NCI-H1436 treated with DMSO at 0.1 percent for 48 hours (cell line): ENCODE measurements at regions not wholly inside any gene's neighbourhood (a gene's known extent, or its start where the extent isn't known, plus 50 kb on each side); places are given as distances from the start of the nearest gene placed in this dataset.
"Not testable (repeated sequence)": the region's sequence is repeated elsewhere in the genome, so short reads cannot be mapped to it uniquely, and the experiment has no call there.

Source experiments
- DNase-seq: peaks from one replicate; lab custom pipeline; 2025; lab: John Stamatoyannopoulos, UW

DNA sequence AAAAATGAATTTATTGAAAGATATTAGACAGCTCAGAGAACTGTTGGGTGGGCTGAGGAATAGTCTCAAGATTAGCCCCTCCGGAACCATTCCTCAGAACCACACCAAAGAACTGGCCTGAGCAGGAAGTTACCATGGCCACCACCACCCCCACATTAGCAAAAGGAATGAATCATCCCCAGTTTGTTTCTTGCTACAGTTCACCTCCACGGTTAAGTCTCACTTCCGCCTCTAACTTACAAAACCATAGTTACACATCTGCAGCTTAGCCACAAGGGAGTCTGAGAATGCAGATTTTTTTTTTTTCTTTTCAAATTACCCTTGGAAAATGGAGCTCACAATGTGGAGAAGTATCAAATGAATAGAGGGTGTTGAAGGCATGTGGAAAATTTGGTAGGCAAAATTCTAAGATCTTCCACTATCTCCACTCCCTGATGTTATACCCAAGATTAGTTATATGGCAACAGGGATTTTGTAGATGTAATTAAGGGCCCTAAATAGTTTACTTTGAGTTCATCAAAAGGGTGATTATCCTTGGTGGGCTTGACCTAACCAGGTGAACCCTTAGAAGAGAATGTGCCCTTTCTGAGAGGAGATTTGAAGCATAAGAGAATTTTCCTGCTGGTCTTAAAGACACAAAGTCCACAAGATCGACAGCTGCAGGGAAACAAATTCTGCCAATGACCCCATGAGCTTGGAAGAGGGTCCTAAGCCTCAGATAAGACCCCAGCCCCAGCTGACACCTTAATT, 129.8 kb upstream of the KRR1 start:
- DNase-seq, result no peak

DNA sequence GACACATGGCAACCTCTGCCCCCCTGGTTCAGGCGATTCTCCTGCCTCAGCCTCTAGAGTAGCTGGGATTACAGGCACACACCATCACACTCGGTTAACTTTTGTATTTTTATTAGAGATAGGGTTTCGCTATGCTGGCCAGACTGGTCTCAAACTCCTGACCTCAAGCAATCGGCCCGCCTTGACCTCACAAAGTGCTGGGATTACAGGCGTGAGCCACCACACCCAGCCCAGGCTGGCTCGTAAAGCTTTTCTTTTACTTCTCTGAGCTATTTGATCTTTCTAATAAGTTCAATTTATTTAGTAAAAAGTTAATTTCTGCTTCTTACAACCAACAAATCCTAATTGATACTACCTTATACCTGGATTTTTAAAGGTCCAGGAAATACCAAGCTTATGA, 127.4 kb upstream of the KRR1 start:
- DNase-seq, result no peak

DNA sequence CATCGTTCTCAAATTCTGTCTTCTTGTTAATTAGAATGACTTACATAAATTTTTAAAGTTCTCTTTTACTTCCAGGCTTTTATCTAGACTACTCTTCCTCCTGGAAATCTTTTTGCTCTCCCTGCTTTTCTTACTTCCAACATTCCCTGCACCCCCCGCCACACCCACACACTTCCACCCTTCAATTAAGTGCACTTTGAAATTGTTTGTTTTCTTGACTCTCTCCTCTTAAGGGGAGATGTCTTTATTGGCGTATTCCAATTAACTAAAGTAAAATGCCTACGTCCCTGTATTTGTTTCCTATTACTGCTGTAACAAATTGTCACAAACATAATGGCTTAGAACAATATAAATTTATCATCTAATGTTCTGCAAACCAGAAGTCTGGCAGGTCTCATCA, 125.2 kb upstream of the KRR1 start:
- DNase-seq, result no peak

DNA sequence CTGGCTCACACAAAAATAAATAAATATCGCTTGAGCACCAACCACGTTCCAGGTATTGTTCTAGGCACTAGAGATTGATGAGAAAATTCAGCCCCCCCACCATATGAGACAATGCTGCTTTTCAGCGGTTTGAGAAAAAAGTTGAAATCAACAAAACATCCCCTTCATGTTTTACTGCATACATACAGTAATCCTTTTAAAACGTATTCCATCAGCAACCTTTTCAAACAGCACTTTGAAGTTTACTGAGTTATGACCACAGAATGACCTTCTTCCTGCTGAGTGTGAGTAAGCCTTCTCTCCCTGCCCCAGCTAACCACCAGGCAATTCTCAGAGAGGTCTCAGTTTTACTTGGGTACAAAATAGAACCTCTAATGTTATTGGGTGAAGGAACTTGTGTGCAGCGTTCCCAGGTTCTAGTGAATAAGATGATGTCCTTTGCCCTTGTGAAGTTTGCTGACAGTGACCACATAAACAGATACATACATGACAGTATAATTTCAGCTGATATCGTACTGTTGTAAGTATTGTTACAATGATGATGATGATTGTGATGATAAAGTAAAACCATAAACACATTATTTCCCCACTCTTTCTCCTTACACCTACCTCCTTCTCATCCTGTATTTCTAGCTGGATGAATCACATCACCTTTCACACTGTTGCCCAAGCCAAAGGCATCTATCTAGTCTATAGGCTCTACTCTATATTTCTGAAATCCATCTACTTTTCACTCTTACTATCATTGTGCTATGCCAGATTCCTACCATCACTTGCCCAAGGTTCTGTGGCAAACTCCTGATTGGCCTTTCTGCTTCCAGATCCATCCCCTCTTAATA, 124.4 kb upstream of the KRR1 start:
- no peak for DNase-seq

DNA sequence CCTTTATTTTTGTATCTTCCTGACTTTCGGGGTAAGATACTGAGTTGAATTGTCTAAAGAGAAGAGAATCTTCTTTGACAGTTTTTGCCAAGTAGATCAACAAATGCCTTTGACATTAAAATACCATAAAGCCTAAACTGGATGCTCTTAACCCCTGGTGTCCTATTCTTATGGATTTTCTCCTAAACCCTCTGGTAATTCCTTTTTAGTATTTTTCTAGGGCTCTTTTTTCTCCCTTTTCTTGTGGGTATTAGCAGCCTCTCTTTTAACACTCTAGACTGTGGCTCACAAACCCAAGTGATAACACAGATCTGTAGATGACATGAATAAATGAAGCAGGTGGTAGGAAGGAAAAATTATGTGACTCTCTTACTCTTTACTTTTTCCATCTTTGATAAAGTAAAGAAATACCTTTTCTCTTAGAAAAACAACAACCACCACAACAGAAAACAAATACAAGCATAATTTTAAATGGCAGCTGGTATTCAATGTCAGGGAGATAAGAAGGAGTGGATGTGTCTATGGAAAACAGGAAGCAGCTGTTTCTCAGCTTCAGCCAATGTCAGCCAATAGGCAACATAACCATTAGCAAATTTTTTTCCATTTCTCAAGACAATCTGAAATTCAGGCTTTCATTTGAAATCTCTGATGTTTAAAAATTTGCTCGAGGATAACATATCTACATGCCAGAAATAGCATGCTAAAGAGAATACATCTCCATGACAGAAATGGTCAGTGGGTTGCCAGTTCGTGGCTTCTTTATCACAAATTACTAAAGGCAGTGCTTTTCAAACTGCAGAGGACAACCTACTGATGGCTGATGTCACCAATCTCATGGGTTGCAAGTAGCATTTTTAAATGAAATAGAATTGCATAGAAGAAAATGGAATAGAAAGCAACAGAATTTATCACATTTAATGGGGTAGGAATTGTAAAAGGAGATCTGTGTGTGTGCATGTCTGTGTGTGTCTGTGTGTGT, 123.1 kb upstream of the KRR1 start:
- DNase-seq, result no peak

DNA sequence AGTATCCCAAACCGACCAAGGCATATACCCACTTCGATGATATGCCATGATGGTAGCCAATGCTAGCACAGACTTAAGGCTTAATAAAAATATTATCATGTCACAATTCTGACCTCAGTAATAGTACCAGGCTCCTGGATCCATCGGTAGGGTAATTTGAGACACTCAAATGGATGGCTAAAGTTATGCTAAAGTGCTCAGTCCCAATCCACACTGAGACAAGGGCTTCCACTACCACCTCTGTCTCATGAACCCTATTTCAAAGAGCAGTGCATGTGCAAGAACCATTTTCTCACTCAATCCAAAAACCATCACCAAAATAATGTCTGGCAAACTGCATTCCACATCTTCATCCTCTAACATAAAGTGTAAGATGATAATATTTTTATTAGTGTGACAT, 122.4 kb upstream of the KRR1 start:
- DNase-seq, result no peak

DNA sequence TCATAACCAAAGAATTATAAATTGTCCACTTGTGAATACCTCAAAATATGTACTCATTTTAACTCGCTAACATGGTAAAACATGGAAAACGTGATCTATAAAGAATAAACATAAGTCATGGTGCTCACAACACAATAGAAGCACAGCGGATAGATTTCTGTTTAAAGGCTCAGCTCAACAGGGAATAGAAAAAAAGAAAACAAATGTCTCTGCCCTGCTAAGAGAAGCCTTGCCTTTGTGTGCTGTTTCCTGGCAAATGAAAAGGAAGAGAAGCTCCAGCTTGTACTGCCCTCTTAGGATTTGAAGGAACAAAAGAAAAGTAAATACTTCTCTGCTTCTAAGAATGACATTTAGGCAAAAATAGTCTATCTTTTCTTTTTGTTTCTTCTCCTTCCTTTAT, 121.0 kb upstream of the KRR1 start:
- peak; percentile 57 for DNase-seq

DNA sequence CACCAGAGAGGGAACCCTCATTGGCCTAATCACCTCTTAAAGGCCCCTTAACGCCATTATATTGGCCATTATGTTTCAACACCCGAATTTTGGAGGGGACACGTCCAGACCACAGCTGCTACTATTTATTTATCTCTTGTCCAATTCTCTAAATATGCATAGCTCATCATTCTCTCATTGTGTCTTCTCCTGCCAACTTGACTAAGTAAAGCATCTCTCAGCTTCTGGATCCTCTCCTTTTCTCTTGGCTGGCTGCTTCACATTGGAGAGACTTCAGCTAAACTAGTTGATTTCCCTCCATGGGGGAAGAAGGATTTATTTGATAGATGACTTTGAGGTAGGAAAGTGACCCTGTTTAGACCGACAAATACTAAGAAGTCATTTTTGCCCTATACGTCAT, 120.4 kb upstream of the KRR1 start:
- DNase-seq, result no peak

DNA sequence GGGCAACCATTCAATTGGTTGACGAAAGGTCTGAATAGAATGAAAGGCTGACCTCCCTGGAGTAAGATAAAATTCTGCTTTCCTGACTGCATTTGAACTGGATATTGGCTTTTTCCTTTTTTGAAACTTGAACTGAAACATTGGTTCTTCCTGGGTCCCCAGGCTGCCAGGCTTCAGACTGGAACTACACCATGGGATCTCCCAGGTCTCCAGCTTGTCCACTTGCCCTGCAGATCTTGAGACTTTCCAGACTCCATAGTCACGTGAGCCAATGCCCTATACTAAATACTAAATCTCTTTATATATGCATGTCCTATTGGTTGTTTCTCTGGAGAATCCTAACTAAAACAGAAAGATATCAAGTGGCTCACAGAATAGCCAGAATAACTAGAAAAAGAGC, 118.7 kb upstream of the KRR1 start:
- DNase-seq, result no peak

DNA sequence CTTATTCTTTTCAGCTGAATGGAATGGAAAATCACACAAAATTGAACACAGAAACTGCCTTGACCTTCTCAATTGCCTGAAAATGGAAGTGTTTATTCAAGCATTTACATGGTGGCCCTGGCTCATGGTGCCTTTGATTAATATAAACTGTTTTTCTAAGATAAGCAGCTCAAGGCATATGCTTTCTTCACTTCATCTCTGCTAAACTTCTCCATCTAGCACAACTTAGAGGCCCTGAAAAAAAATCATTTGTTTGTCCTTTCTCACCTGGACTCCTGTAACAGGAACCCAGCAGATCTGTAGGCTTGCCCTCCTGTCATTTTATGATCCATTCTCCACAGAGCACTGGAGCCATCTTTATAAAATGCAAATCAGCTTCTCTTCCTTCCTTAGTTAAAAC, 117.5 kb upstream of the KRR1 start:
- no peak for DNase-seq

DNA sequence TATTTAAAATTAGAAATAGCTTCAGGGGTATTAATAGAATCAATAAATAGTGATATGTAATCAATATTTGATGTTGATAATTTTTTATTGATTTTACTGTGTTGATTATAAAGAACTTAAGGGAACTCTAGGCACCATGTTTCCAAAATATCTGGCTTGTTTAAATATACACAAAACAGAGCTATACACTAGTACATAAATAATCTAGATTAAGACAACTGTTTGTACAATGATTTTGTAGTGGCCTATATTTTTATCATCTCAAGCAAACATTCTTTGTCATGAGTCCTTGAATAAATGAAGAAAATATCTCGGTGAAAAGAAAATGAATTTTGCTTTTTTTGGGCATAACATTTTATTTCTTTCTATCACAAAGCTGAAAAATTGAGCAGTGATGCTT, 117.1 kb upstream of the KRR1 start:
- DNase-seq, result no peak

DNA sequence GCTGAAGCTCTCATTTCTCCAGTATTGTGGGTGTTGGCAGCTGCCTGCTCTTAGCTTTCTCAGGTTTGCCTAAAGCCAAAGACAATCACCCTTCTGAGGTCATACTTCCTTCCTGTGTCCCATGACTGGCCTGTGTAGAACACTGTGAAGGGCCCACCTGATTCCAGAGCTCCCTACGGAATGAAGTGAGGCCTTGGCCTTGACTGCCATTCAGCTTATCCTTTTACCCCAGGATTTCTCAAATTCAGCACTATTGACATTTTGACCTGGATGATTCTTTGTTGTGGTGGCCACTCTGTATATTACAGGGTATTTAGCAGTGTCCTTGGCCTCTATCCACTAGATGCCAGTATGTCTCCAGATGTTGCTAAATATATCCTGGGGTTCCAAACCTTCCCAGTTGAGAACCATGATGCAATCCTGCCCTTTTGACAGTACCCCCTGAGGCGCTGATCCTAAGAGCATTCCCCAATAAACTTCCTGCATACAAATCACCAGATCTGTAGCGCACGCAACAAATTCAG, 112.3 kb upstream of the KRR1 start:
- no peak for DNase-seq

DNA sequence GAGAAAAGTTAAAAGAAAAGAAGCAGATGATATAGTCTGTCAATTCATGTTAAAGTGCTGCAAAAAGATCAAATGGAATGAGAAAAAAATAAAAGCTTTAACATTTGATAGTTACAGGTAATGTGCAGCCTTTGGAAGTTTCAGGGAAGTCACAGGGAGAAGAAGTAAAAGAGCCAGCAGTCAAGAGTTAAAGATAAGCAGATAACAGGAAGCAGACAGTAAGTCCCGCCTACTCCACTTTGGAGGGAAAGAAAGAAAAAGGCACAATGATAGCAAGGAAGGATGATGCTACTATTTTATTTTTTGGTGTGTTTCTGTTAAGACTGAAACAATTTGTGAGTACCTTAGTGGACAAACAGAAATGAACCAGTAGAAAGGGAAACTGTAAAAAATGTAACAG, 111.1 kb upstream of the KRR1 start:
- DNase-seq, result no peak

DNA sequence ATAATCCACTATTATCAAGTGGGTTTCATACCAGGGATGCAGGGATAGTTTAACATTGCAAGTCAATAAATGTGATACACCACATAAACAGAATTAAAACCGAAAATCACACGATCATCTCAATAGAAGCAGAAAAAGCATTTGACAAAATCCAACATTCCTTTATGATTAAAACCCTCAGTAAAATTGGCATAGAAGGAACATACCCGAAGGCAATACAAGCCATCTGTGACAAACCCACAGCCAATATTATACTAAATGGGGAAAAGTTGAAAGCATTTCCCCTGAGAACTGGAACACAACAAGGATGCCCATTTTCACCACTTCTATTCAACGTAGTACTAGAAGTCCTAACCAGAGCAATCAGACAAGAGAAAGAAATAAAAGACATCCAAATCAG, 103.0 kb upstream of the KRR1 start:
- not testable (repeated sequence) for DNase-seq

DNA sequence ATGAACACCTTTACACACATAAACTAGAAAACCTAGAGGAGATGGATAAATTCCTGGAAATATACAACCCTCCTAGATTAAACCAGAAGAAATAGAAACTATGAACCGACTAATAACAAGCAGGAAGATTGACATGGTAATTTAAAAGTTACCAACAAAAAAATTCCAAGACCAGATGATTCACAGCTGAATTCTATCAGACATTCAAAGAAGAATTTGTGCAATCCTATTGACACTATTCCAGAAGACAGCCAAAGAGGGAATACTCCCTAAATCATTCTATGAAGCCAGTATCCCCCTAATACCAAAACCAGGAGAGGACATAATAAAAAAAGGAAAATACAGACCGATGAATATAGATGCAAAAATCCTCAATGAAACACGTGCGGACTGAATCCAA, 102.6 kb upstream of the KRR1 start:
- no peak for DNase-seq

DNA sequence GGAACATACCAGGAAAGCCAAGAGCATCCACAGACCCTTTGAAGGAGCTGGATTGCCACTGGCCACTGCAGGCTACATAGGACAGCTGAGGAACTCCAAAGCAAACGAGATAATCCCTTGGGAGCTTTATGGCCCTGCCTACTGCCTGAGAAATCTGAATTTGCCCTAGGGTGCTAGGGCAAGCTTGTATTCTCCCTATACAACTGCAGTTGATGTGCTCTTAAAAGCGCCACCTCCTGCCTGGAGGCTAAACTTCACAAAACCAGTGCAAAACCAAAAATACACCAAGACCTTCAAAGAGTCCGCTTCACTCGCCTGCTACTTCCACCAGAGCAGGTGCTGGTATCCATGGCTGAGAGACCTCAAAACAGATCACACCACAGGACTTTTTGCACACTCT, 99.6 kb upstream of the KRR1 start:
- no peak for DNase-seq

DNA sequence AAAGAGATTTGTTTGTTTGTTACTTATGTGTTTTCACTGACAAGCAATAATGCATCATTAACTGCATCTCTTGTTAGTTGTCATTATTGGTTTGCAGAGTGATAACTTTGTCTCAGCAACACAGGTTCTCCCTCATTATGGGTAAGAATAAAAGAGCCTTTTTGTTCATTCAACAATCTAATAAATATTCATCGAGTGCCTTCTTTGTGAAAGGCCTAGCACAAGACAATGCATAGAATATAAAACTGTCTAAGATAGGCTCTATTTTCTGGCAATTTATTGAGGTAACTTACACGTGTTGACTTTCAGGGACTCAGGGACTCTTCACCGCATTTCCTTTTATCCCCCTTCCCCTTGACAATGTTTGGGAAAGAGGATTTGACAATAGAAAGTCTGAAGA, 95.5 kb upstream of the KRR1 start:
- DNase-seq, result no peak

DNA sequence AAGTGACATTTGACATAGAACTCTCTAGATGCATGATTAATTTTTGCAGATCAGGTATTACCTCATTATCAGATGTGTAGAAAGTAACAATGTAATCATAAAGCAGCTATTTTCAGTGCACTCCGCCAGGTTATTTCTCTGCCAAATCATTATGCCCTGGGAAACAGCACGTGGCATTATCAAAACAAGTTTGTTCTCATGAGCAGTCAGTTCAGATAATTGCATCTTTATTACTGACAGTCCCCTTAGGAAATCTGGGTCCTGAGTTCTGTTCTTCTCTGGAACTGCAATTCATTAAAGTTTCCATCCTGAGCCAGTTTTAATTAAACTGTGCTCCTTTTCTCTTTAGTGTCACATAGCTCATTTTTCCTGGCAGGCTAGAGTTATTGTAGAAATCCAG, 94.7 kb upstream of the KRR1 start:
- DNase-seq, result no peak

DNA sequence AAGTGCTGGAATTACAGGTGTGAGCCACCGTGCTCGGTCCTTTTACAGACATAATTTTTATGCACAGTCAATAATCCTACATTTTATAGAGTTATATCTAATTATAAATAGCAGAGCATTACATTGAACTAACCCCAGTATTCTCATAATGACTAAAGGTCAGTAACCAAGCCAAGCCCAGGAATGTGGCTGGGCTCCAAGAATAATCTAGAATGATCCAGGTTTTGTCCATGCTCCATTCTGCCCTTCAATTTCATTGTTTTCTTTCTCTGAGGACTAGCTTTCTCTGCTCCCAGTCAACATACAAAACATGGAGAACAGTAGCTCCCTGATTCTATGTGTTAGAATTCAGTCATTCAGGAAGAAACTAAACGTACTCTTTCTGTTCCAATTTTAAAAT, 92.1 kb upstream of the KRR1 start:
- DNase-seq, result no peak

DNA sequence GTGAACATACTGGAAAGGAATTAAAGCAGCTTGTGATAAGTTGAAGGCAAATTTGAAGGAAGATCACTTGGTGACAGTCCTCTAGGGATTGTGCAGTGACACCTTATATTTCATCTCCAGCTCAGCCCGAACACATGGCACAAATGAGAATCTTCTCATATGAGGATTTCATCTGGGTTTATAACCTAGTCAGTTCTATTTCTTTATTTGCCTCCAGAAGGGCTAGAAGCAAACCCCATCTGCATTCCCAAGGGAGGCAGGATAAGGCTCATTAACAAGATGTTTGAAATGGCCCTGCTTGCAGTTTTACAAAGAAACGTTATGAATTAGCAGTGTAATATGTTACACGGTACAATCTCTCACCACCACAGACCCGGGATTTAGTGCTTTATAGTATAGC, 90.7 kb upstream of the KRR1 start:
- DNase-seq, result no peak

DNA sequence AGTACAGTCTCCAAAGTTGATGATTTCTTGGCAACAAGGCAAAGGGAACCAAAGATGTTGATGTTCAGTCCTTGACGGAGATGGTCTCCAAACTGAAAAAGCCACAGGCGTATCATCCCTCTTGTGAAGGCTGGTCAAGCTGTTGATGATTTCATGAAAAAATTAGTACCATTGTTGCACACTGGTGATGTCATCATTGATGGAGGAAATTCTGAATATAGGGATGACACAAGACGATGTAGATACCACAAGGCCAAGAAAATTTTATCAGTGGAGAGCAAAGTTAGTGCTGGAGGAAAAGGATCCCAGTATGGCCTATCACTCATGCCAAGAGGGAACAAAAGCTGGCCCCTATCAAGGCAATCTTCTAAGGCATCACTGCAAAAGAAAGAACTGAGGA, 88.7 kb upstream of the KRR1 start:
- no peak for DNase-seq

DNA sequence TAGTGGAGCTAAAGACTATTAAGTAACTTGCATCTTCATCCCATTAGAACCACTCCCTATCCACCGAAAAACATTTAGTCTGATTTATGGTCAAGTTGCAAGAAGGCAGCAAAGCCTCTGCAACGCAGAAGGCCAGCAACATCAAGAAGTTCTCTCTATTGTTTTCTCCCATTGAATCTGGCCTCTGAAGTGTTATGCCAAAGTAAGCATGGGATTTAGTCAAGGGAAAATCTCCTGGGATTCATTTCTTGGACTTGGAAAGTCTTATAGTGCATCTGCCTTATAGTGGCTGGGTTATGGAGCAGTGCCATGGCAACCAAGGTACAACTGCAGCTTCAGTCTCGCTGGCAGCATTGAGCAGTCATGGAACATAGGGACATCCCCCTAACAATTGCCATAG, 87.7 kb upstream of the KRR1 start:
- no peak for DNase-seq
